ENCODE measurements at regions not wholly inside any gene's neighbourhood (a gene's known extent, or its start where the extent isn't known, plus 50 kb on each side); places are given as distances from the start of the nearest gene placed in this dataset.

DNA sequence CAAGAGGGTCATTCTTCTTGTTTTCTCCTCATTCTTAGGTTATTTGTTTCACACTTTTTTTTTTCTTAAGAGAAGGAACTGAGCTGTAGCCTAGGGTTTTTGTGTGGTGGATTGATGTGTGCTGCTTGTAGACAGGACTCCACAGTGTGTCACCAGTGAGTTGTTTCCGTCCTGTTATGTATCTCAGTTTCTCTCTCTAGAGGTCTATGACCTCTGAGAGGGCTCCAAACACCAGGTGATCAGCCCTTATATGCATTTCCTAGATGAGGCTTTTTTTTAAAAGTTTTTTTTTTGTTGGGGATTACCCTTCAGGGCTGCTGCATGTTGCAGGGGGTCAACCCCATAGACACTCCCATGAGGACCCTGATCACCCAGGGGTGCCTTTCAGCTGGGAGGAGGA is 124.2 kb upstream of the MAST4 start:
- no peak for DNase-seq
- ATAC-seq: no peak

- ATAC-seq (no peak), DNase-seq (no peak)
Measured at GRCh38 chr5:66475731-66476130, 120.5 kb upstream of the MAST4 start.

DNA sequence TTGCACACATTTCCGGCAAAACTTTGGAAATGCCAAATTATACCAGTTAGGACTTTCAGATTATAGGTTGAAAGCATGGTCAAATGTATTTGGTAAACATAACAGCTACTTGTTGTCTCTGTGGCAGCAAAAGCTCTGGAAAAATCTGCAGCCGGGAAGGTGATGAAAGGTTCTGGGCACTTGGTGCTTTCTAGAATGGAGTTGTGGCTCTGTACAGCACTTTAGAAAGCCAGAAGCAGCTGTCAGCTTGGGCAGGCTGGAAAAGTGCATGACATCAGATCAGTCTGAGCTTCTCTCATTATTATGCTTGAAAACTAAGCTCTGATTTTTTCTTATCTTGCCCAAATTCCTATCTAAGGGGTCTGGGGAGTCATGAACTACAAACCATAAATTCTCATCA is 118.6 kb upstream of the MAST4 start:
- ATAC-seq (no peak), DNase-seq (no peak)

- DNase-seq: peak; percentile 9
- ATAC-seq: no peak
Measured at GRCh38 chr5:66494437-66494836, 101.8 kb upstream of the MAST4 start.

DNA sequence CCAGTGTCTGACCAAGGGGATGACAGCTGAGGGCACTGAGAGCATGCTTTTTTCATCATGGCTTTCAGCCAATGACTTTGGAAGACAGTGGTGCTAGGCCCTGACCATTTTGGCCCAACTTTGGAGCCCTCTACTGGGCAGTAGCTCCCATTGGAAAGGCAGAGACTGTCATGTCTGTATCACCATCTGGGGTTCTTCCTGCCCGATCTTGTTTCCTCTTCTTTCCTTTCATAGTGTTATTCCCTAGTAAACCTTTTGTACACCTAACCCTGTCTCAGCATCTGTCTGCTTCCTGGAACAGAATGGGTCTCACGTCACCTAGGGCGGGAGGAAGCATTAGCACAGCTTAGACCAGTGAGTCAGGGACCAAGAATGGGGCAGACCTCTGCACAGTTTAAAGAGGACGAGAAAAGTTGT is 97.4 kb upstream of the MAST4 start:
- DNase-seq (no peak), ATAC-seq (peak; percentile 14)

- ATAC-seq: no peak
- no peak for DNase-seq
Measured at GRCh38 chr5:66503203-66503789, 92.9 kb upstream of the MAST4 start.

DNA sequence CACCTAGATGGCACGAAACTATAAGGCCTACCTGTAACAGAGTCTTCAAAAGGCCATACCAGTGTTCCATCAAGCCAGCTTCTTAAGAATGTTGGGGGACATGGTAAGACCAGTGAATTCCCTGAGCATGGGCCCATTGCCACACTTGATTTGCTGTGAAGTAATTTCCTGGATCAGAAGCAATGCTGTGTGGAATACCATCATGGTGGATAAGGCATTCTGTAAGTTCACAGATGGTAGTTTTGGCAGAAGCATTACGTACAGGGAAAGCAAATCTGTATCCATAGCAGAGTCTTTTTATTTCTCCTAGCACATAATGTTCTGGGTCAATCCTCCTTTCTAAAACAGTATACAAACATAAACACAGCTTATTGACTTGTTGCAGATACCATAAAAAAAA is 89.1 kb upstream of the MAST4 start:
- ATAC-seq (no peak), DNase-seq (no peak)

GRCh38 chr5:66511491-66511890 is 84.7 kb upstream of the MAST4 start:
- no peak for DNase-seq
- ATAC-seq: no peak

- DNase-seq: no peak
- ATAC-seq: no peak
Measured at GRCh38 chr5:66513130-66513529, 83.1 kb upstream of the MAST4 start.

GRCh38 chr5:66515209-66515608 is 81.0 kb upstream of the MAST4 start:
- no peak for ATAC-seq
- no peak for DNase-seq

DNA sequence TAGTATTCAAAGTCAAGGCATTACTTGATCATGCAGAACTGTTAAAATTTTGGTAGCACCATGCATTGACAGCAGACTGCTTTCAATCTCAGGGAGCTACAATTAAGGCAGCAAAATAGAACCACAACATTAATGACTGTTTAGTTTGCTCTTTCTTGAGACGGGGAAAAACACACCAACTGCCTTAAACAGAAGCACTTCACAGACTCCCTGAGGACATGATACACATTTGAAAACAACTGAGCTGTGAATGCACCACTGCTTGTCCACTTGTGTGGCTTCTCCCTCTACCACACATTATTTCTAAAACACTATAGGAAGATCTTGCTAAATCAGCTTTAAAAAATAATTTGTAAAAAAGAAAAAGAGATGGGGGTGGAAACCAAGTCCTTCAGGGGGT is 79.6 kb upstream of the MAST4 start:
- ATAC-seq (no peak), DNase-seq (no peak)

DNA sequence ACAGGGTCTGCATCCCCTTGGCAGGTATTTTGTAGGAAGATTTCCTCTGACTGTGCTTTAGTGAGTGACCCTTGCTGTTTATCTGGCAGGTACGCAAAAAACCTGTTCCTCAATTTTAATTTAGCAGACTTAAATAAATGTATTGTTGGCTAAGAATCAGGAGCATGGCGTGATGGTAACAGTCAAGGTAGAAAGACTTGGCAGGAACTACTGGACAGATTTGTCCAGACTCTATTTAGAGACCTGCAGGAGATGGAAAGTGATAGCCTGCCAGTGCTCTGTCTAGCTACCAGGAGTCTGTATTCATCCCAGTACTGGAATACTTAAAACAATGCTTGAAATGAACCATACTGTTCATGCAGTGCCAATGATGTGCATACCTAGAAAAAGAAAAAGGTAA is 78.8 kb upstream of the MAST4 start:
- DNase-seq: no peak
- no peak for ATAC-seq

GRCh38 chr5:66518052-66518451 is 78.1 kb upstream of the MAST4 start:
- no peak for DNase-seq
- no peak for ATAC-seq

DNA sequence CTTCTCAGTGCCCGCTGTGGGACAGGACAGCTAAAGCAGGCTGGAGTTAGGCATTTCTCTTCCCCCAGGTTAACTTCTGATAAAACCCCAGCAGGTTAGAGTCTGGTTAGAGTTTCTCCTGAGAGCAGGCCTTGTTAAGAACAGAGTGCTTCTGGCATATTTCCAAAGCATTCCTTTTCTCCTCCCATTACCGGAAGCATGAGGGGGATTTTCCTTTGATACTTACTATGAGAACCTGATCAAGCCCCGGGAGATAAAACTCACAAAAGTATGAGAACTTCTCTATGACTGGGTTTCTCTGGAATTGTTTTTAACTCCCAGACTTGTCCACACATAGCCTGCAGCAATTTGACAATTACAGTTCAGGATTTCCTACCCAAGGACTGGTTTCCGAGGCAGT is 77.4 kb upstream of the MAST4 start:
- ATAC-seq: no peak
- DNase-seq: no peak

GRCh38 chr5:66519626-66520025 is 76.6 kb upstream of the MAST4 start:
- ATAC-seq: no peak

GRCh38 chr5:66520854-66521253 is 75.3 kb upstream of the MAST4 start:
- no peak for ATAC-seq
- DNase-seq: no peak

More at GRCh38 chr5:66519626-66520025, 76.6 kb upstream of the MAST4 start:
- DNase-seq: no peak

GRCh38 chr5:66527478-66528035 is 68.6 kb upstream of the MAST4 start:
- DNase-seq (no peak), ATAC-seq (no peak)

DNA sequence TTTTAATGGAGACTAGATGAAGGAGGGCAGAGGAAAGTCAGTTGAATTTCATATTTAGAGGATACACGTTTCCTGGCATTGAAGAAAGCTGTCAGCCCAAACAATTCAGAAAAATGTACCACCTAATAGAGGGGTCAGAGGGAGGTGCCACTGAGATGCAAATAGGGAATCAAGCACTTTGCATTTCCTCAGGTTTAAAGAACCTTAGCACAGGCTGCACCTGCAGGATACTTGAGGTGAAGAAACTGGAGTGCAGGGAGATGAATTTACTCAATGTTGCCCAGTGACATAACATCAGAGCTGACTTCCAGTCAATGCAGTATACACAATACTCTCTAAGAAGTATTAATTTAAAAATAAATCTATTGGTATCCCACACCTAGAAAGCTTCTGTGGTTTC is 67.0 kb upstream of the MAST4 start:
- no peak for DNase-seq
- ATAC-seq: no peak

- ATAC-seq (no peak), DNase-seq (no peak)
Measured at GRCh38 chr5:66529704-66530103, 66.5 kb upstream of the MAST4 start.

- no peak for ATAC-seq
- no peak for DNase-seq
Measured at GRCh38 chr5:66538126-66538525, 58.1 kb upstream of the MAST4 start.

DNA sequence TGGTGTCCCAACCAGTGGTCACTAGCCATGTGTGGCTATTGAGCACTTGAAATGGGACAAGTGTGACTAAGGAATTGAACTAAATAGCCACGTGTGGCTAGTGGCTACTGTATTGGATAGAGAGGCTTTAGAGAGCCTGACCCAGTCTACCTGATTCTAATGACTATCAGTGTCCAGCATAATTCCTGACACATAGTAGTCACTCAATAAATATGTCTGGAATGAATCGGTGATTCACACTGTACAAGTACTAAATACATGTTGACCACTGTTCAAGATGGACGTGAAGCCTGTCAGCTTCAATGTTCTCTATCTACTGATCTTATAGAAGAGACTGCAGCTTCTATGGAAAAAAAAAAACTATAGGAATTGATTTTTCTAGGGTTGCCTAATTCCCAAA is 57.7 kb upstream of the MAST4 start:
- DNase-seq (no peak), ATAC-seq (no peak)

DNA sequence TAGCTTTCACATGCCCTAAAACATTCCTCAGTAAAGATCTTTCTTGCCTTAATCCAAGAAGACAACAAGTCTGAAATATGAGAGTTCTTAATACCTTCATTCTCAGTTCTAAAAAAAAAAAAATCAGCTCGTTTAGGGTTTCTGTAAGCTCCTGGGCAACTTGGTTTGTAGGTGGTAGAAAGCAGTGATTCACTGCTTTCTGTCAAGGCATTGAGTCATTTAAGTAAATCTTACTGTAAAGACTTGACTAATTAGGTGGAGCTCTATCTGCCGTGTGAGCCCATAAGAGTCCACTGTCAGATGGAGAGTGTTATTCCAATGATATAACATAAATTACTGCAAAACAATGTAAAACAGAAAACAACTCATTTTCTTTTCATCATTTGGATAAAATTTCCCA is 56.1 kb upstream of the MAST4 start:
- DNase-seq: no peak
- peak; percentile 87 for ATAC-seq

DNA sequence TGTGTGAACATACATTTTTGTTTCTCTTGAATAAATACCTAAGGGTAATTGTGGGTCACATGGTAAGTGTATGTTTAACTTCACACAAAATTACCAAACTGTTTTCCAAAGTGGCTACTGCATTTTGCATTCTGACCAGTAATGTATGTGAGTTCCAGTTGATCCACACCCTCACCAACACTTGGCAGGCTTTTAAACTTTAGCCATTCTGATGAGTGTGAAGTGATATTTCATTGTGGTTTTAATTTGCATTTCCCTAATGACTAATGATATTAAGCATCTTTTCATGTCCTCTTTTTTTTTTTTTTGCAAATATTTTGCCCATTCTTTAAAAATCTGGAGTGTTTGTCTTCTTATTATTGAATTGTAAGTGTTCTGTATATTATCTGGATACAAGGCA is 53.5 kb upstream of the MAST4 start:
- DNase-seq (no peak), ATAC-seq (no peak)
